NCI-H524 (cell line): ENCODE measurements at regions not wholly inside any gene's neighbourhood (a gene's known extent, or its start where the extent isn't known, plus 50 kb on each side); places are given as distances from the start of the nearest gene placed in this dataset.

Experiments used
- DNase-seq, 2 experiments: peaks; one replicate each; lab custom pipeline; 2025; lab: John Stamatoyannopoulos, UW

GRCh38 chr6:138577151-138577915 lies 78.0 kb upstream of the NHSL1 start:
- DNase-seq, result peak; percentile 92 to 93

- no peak for DNase-seq
Observed at GRCh38 chr6:138580040-138580439, 80.7 kb upstream of the NHSL1 start.

GRCh38 chr6:138580801-138581200 lies 81.5 kb upstream of the NHSL1 start:
- no peak for DNase-seq

GRCh38 chr6:138582573-138582972 lies 83.3 kb upstream of the NHSL1 start:
- DNase-seq, result no peak

- DNase-seq, result no peak
Observed at GRCh38 chr6:138586638-138587037, 87.3 kb upstream of the NHSL1 start.

GRCh38 chr6:138588805-138589434 lies 89.6 kb upstream of the NHSL1 start:
- DNase-seq, result peak; percentile 86 to 89

- peak; percentile 52 to 83 for DNase-seq
Observed at GRCh38 chr6:138590796-138591709, 91.8 kb upstream of the NHSL1 start.

GRCh38 chr6:138592749-138593123 lies 93.4 kb upstream of the NHSL1 start:
- DNase-seq, result no peak

- DNase-seq, result no peak
Observed at GRCh38 chr6:138593124-138593877, 94.0 kb upstream of the NHSL1 start.

- peak in 1 of 2 experiments; percentile 14 for DNase-seq
Observed at GRCh38 chr6:138593909-138594757, 94.8 kb upstream of the NHSL1 start.

GRCh38 chr6:138594758-138595140 lies 95.5 kb upstream of the NHSL1 start:
- DNase-seq, result no peak

GRCh38 chr6:138596126-138596525 lies 96.8 kb upstream of the NHSL1 start:
- DNase-seq, result no peak

- no peak for DNase-seq
Observed at GRCh38 chr6:138596591-138596990, 97.3 kb upstream of the NHSL1 start.

- DNase-seq, result no peak
Observed at GRCh38 chr6:138597336-138597735, 98.0 kb upstream of the NHSL1 start.

GRCh38 chr6:138598562-138599173 lies 99.4 kb upstream of the NHSL1 start:
- DNase-seq, result no peak

- DNase-seq, result no peak
Observed at GRCh38 chr6:138600261-138600660, 101.0 kb upstream of the NHSL1 start.

GRCh38 chr6:138600726-138601125 lies 101.4 kb upstream of the NHSL1 start:
- DNase-seq, result no peak

- no peak for DNase-seq
Observed at GRCh38 chr6:138601128-138601527, 101.8 kb upstream of the NHSL1 start.

GRCh38 chr6:138605958-138606357 lies 106.7 kb upstream of the NHSL1 start:
- DNase-seq, result no peak
